Mesendoderm (in vitro differentiated cells): ENCODE measurements at regions not wholly inside any gene's neighbourhood (a gene's known extent, or its start where the extent isn't known, plus 50 kb on each side); places are given as distances from the start of the nearest gene placed in this dataset.

Experiments
- DNase-seq: peaks from one replicate; pipeline ENCODE4 v3.0.0; 2013
- H2AK5ac ChIP-seq: 2 replicates; pipeline ENCODE4 v1.6.1; 2013; ENCODE audit warnings: low read length, inconsistent platforms
- H2BK120ac ChIP-seq: 2 replicates; pipeline ENCODE4 v1.6.1; 2013; ENCODE audit warnings: low read depth, mild to moderate bottlenecking, low read length, moderate library complexity, mixed read lengths
- H2BK15ac ChIP-seq: replicated peaks from 2 replicates; pipeline ENCODE4 v1.6.1; 2013; ENCODE audit warnings: low read depth, mild to moderate bottlenecking, moderate library complexity
- H2BK5ac ChIP-seq: 2 replicates; pipeline ENCODE4 v1.6.1; 2013; ENCODE audit warnings: low read length, inconsistent platforms
- H3K18ac ChIP-seq: 2 replicates; pipeline ENCODE4 v1.6.1; 2013; ENCODE audit warnings: mild to moderate bottlenecking, low read length, mixed read lengths
- H3K23ac ChIP-seq: one replicate; pipeline ENCODE4 v1.6.1; 2013; ENCODE audit warnings: low read length
- H3K27ac ChIP-seq: 2 replicates; pipeline ENCODE4 v1.5.1; 2013; ENCODE audit warnings: low read depth, mild to moderate bottlenecking, inconsistent platforms, low read length, moderate library complexity
- H3K27me3 ChIP-seq: 2 replicates; pipeline ENCODE4 v1.6.1; 2013; ENCODE audit warnings: low read length, control low read depth, mild to moderate bottlenecking, inconsistent platforms; ENCODE audit not compliant: insufficient read depth, poor library complexity
- H3K36me3 ChIP-seq: 2 replicates; pipeline ENCODE4 v1.6.1; 2013; ENCODE audit warnings: low read length, inconsistent platforms; ENCODE audit not compliant: control insufficient read depth, insufficient read depth
- H3K4ac ChIP-seq: one replicate; pipeline ENCODE4 v1.6.1; 2013; ENCODE audit warnings: low read depth, mild to moderate bottlenecking, low read length, moderate library complexity
- H3K4me1 ChIP-seq: 2 replicates; pipeline ENCODE4 v1.6.1; 2013; ENCODE audit warnings: low read depth, low read length, inconsistent platforms; ENCODE audit not compliant: control insufficient read depth
- H3K4me2 ChIP-seq: 2 replicates; pipeline ENCODE4 v1.6.1; 2013; ENCODE audit warnings: low read length
- H3K4me3 ChIP-seq: 2 replicates; pipeline ENCODE4 v1.5.1; 2013; ENCODE audit warnings: mild to moderate bottlenecking, low read length
- H3K56ac ChIP-seq: one replicate; pipeline ENCODE4 v1.6.1; 2013; ENCODE audit warnings: low read length
- H3K79me1 ChIP-seq: 2 replicates; pipeline ENCODE4 v1.6.1; 2013; ENCODE audit warnings: low read length, inconsistent platforms
- H3K79me2 ChIP-seq: 2 replicates; pipeline ENCODE4 v1.6.1; 2013; ENCODE audit warnings: mild to moderate bottlenecking, low read length; ENCODE audit not compliant: control insufficient read depth, insufficient read depth
- H3K9ac ChIP-seq: 2 replicates; pipeline ENCODE4 v1.6.1; 2013; ENCODE audit warnings: low read length, inconsistent platforms
- H4K5ac ChIP-seq: one replicate; pipeline ENCODE4 v1.6.1; 2013; ENCODE audit warnings: low read length
- H4K8ac ChIP-seq: one replicate; pipeline ENCODE4 v1.6.1; 2013; ENCODE audit warnings: low read depth, mild to moderate bottlenecking, control low read depth, low read length, moderate library complexity
- WGBS: extraction: QIAGEN DNeasy Blood & Tissue Kit; methylation state at CpG from one replicate; pipeline ENCODE4 v1.1.7; 2013; ENCODE audit warnings: low lambda C conversion rate, missing lambda C conversion rate; ENCODE audit not compliant: insufficient coverage; ENCODE audit errors: extremely low coverage; 5-methylcytosine and 5-hydroxymethylcytosine counted together

DNA sequence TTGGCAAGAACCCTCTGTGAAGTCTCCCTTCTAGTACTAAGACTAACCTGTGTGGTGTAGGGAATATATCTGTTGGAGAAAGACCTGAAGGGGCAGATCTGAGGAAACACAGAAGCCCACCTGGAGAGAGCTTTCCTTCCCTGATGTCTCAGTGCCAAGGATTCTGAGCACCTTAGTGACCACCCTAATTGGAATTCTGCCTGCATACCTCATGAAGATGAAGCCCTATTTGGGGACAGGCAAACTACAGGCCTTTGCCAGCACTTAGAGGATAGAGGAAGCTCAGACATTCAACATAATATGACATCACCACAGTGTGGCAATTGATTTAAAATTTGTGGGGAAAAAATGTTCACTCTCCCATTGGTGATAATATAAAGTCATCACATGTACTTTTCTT lies 766.2 kb upstream of the KIRREL3 start:
- Histone ChIP-seq H4K8ac (no peak overlapping the region), H3K23ac (no peak overlapping the region), H2AK5ac (no peak overlapping the region)

DNA sequence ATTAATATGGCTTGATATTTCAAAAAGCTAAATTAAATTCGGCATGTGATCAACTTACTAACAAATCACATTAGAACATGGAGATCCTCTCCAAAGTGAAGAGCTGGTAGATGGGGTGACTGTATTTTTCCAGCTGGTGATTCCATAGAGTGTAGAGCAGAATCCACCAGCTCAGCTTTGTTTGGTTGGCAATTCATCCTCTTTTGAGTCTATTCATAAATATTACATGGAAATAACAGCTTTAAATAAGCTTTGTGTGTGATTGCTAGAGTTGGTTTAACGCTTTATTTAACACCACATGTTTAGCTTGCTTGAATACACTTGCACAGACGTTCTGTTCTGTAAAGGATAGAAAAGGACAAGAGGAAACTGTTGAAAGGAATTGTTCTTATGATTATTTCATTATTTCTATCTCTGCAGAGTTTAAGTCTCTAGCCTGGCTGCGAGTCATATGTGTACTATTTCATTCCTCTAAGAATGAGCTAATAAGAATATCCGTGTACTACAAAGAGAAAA lies 738.3 kb upstream of the KIRREL3 start:
- Histone ChIP-seq H3K4me3 (no peak overlapping the region), H4K8ac (no peak overlapping the region), H2BK15ac (no peak overlapping the region), H3K4me1 (no peaks in the 10 kb centered on the region), H3K18ac (no peak overlapping the region), H3K36me3 (no peaks in the 10 kb centered on the region), H2AK5ac (no peak overlapping the region), H3K27ac (no peak overlapping the region), H4K5ac (no peak overlapping the region), H3K56ac (no peak overlapping the region), H3K79me1 (no peaks in the 10 kb centered on the region), H3K4me2 (no peak overlapping the region), H3K23ac (no peak overlapping the region), H3K4ac (no peak overlapping the region), H2BK120ac (no peak overlapping the region), H3K9ac (no peak overlapping the region), H2BK5ac (no peak overlapping the region), H3K27me3 (no peaks in the 10 kb centered on the region), H3K79me2 (no peaks in the 10 kb centered on the region)
- WGBS = no CpG with 5 or more reads among the region's 5 CpGs
- DNase-seq = no peak

More for the DNA sequence above, 766.2 kb upstream of the KIRREL3 start:
- no peaks in the 10 kb centered on the region for H3K36me3 ChIP-seq
- peak overlapping the region; percentile 5 for H3K4ac ChIP-seq
- H3K18ac ChIP-seq = peak overlapping the region; percentile 79
- no peak overlapping the region for H3K27ac ChIP-seq
- no peak overlapping the region for H3K4me3 ChIP-seq
- DNase-seq = peak; percentile 85
- H2BK5ac ChIP-seq = no peak overlapping the region
- H3K4me1 ChIP-seq = no peaks in the 10 kb centered on the region
- H2BK15ac ChIP-seq = no peak overlapping the region
- H4K5ac ChIP-seq = no peak overlapping the region
- H2BK120ac ChIP-seq = peak overlapping the region; percentile 16
- no peak overlapping the region for H3K4me2 ChIP-seq
- H3K27me3 ChIP-seq = no peaks in the 10 kb centered on the region
- no peaks in the 10 kb centered on the region for H3K79me1 ChIP-seq
- H3K9ac ChIP-seq = no peak overlapping the region
- H3K56ac ChIP-seq = no peak overlapping the region
- no peaks in the 10 kb centered on the region for H3K79me2 ChIP-seq

DNA sequence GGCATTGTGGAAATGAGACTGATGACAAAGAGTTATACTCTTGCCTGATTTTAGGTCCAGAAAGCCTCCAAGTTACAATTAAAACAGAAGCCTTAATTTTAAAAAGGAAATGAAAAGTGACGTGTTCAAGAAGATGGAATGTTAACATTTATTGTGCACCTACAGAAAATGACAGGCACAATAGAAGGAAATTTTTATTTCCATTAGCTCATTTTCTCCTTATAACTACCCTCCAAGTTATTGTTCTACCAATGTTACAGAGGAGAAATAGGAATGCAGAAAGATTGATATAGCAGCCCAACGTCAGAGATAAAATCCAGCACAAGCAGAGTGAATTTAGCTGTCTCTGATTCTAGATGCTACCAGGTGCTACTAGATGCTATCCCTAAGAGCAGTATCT lies 736.9 kb upstream of the KIRREL3 start:
- DNase-seq = no peak
- Histone ChIP-seq H4K5ac (no peak overlapping the region), H4K8ac (no peak overlapping the region), H3K27ac (no peak overlapping the region), H3K4me2 (no peak overlapping the region), H3K27me3 (no peaks in the 10 kb centered on the region), H3K4me1 (no peaks in the 10 kb centered on the region), H2BK15ac (peak overlapping the region; percentile 57), H3K9ac (no peak overlapping the region), H3K18ac (no peak overlapping the region), H3K4me3 (no peak overlapping the region), H2AK5ac (no peak overlapping the region), H2BK120ac (no peak overlapping the region), H3K79me1 (no peaks in the 10 kb centered on the region), H3K79me2 (no peaks in the 10 kb centered on the region), H3K56ac (no peak overlapping the region), H3K4ac (no peak overlapping the region), H2BK5ac (no peak overlapping the region), H3K23ac (no peak overlapping the region), H3K36me3 (no peaks in the 10 kb centered on the region)
- no CpG with 5 or more reads among the region's 2 CpGs for WGBS

GRCh38 chr11:127733552-127733951 lies 733.0 kb upstream of the KIRREL3 start:
- Histone ChIP-seq H2BK5ac (peak overlapping the region; percentile 14), H3K4ac (no peak overlapping the region), H3K79me1 (no peaks in the 10 kb centered on the region), H3K27ac (peak overlapping the region; percentile 82), H2AK5ac (no peak overlapping the region), H2BK15ac (no peak overlapping the region), H3K36me3 (no peaks in the 10 kb centered on the region), H4K5ac (no peak overlapping the region), H3K23ac (no peak overlapping the region), H3K79me2 (no peaks in the 10 kb centered on the region), H3K4me3 (no peak overlapping the region), H2BK120ac (no peak overlapping the region), H4K8ac (no peak overlapping the region), H3K9ac (no peak overlapping the region), H3K56ac (no peak overlapping the region), H3K27me3 (no peaks in the 10 kb centered on the region), H3K4me2 (no peak overlapping the region), H3K18ac (no peak overlapping the region), H3K4me1 (no peaks in the 10 kb centered on the region)
- WGBS = no CpG with 5 or more reads among the region's 4 CpGs
- DNase-seq = peak; percentile 85

DNA sequence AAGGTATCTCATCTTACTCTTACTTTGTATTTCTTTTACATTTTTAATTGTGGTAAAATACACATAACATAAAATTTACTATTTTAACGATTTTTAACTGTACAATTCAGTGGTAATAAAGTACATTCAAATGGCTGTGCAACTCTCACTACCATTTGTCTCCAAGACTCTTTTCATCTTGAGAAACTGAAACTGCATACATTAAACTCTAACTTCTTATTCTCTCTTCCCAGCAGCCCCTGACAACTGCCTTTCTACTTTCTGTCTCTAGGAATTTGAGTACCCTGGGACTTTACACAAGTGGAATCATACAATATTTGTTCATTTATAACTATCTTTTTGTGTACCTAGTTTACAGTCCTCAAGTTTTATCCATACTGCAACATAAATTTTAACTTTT lies 725.8 kb upstream of the KIRREL3 start:
- Histone ChIP-seq H3K18ac (no peak overlapping the region), H2BK5ac (no peak overlapping the region), H2AK5ac (no peak overlapping the region), H3K4me3 (no peak overlapping the region), H3K4me1 (no peaks in the 10 kb centered on the region), H3K27ac (no peak overlapping the region), H3K56ac (no peak overlapping the region), H3K23ac (no peak overlapping the region), H3K27me3 (no peaks in the 10 kb centered on the region), H3K4ac (no peak overlapping the region), H3K79me2 (no peaks in the 10 kb centered on the region), H3K9ac (no peak overlapping the region), H4K5ac (no peak overlapping the region), H4K8ac (no peak overlapping the region), H3K36me3 (no peaks in the 10 kb centered on the region), H3K79me1 (no peaks in the 10 kb centered on the region), H3K4me2 (no peak overlapping the region), H2BK120ac (no peak overlapping the region), H2BK15ac (no peak overlapping the region)
- no CpG with 5 or more reads among the region's 1 CpG for WGBS
- no peak for DNase-seq

DNA sequence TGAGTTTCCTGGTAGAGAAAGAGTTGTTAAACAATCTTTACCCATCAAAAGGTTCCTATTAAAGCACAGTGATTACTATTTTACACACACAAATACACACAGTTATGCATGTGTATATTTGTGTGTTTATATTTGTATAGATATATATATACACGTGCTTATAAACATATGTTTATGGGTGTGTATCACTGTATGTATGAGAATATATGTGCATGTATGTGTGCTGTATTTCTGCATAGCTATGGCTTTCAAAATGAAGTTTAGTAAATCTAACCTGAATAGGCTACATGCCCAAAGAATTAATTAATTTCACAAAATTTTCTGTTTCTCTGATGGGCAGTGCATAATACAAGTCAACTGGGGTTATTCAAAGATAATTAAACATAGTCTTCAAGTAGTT lies 723.1 kb upstream of the KIRREL3 start:
- Histone ChIP-seq H2BK15ac (no peak overlapping the region), H3K23ac (no peak overlapping the region), H2AK5ac (no peak overlapping the region), H3K18ac (no peak overlapping the region), H3K4me1 (no peaks in the 10 kb centered on the region), H3K4ac (no peak overlapping the region), H4K8ac (no peak overlapping the region), H3K4me3 (no peak overlapping the region), H4K5ac (no peak overlapping the region), H3K56ac (no peak overlapping the region), H2BK5ac (no peak overlapping the region), H3K79me2 (no peaks in the 10 kb centered on the region), H3K4me2 (no peak overlapping the region), H3K36me3 (no peaks in the 10 kb centered on the region), H3K79me1 (no peaks in the 10 kb centered on the region), H3K9ac (no peak overlapping the region), H2BK120ac (no peak overlapping the region), H3K27me3 (no peaks in the 10 kb centered on the region), H3K27ac (no peak overlapping the region)
- no CpG with 5 or more reads among the region's 1 CpG for WGBS
- DNase-seq = no peak
